ENCODE measurements at regions not wholly inside any gene's neighbourhood (a gene's known extent, or its start where the extent isn't known, plus 50 kb on each side); places are given as distances from the start of the nearest gene placed in this dataset.

DNA sequence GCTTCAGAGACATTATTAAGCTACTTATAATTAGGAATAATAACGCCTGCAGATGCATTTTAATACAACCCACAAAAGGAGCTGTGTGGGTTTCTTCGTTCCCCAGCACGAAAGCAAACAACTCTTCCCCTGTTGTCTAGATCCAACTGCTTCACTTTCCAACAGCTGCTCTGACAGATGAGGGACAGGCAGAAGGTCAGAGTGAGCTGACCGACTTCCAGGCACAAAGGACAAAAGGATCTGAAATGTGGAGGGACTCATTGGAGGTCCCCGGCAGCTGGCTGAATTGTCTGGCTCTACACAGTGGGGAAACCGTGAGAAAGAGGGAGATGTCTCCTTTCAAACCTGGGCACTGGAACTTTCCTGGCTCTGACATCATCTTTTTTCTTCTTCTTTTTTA lies 79.1 kb upstream of the ALDH1B1 start:
- no peak for DNase-seq (ENCODE audit: low spot score)

DNA sequence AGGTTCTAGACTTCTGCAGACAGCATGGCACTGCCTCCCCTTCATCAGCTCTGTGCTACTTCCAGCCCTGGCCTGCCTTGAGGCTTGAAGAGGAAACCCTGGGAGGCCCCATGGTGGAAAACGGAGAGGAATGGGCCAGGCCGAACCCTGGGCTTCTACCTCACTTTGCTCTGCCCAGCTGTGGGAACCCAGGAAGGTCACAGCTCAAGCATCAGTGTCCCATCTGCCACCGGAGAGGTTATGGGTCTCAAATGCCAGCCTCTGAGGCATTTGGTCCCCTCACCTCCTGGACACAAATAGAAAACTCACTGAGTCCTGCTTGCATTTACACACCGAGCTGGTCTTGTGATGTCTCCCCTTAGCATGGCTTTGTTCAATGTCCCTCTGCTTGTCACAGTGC lies 80.1 kb upstream of the ALDH1B1 start:
- DNase-seq (ENCODE audit: low spot score), result no peak

DNA sequence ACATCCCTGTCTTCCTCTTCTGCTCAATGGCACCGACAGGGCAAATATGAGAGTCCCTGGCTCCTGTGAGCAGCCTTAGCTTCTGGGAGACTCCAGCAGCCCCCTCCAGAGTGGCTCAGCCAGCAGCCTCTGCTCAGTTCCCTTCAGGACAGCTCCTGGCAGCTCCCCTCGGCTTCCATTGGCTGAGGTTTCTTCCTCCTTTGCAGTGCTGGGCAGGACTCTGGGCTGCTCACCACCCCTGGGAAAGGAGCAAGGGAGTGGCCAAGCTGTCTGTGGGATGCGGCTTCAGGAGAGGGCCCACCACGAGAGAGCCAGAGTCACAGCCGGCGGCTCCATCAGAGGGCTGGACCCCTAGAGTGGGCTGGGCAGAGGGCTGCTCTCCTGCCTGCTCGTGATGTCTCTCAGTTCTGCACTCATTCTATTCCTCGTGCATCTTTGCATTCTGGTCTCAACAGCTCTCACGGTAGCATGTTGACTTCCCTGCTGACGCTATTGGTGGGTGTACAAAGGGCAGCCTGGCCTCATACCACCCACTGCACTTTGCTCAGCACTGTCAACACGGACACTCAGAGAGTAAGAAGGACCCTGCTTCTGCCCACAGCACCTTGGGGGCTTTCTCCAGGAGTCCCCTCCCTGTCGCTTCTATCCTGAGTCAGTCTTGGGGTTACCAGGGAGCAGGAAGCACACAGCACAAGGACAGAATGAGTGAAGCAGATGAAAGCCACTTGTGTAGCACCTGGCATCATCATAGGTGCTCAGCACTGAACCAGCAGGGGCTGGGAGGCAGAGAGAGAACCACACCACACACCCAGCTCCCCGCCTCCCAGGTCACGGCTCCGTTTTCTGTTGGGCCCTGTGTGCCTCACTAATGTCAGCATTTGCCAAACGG lies 80.9 kb upstream of the ALDH1B1 start:
- no peak for DNase-seq (ENCODE audit: low spot score)

DNA sequence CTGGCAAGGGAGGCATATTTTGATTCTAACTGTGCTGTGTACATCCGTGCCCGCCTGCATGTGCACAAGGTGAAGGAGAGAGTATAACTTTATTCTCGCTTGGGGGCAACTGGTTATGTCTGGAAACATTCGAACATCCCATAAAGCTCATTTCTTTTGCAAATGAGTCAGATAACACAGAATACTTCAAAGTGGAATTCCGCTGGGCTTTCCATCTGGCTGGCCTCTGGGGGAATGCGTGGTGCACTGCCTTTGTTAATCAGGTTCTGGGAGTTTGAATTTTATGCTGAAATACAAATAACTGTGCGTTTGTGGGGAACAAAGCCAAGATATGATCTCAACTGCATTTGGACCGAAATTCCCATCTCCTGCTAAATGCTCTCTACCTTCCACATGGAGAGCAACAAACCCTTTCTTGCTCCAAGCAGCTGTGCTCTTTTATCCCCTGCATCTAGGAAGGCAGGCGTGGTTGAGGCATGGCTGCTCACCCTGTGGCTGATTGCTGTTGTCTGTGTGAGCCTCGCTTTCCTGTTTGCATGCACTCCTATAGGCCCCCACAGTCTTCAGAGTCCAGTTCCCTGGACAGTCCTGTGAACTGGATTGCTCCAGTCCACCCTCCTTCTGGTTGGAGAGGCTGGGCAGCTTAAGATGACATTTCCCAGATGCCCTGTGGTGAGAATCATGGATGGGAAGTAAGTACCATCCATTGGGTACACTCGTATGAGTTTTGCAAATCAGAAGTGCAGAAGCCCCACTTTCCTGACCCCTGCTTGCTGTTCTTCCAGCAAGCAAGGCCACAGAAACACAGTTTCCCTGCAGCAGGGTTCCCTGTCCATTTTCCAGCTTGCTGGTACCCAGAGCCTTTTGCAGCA lies 82.9 kb upstream of the ALDH1B1 start:
- DNase-seq (ENCODE audit: low spot score), result no peak

DNA sequence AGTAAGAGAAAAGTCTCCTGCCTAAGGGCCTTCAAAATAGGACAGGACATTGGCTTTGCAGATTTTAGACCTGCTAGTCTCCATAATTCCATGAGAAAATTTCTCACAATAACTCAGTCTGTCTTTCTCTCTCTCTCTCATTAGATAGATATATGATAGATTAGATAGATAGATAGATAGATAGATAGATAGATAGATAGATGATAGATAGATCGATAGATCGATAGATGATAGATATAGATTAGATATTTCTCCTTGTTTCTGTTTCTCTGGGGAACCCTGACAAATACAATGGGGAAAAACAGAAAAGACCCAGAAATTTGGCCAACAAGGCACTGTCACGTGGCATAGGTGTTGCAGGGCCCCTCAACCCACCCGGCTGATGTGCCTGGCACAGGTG lies 84.4 kb upstream of the ALDH1B1 start:
- DNase-seq (ENCODE audit: low spot score), result no peak

DNA sequence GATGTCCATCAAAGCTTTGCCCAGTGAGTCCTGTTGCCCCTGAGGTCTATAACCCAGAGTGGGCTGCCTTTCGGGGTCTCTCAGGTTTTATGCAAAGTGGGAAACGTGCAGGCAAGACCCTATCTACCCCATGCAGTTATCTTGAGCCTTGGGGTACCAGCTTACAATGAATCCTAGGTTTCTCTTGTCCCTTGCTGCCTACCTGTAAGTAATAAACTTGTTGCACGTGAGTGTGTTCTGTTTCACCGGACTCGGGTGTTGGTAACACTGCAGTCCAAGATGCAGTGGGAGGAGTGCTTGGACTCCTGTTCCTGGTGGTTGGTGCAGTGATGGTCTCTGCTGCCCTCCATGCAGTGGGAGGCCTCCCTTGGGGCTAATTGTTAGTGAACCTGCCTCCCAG lies 85.6 kb upstream of the ALDH1B1 start:
- no peak for DNase-seq (ENCODE audit: low spot score)

DNA sequence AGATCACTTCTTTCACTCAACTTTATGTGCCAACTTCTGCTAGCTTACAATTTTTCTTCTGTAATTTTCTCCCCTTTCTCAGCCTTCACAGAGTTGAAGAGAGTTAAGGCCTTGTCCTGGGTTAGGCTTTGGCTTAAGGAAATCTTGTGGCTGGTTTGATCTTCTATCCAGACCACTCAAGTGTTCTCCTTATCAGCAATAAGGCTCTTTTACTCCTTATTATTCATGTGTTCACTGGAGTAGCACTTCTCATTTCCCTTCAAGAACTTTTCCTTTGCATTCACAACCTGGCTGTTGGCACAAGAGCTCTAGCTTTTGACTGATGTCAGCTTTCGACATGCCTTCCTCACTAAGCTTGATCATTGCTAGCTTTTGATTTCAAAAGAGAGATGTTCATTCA lies 86.9 kb upstream of the ALDH1B1 start:
- DNase-seq (ENCODE audit: low spot score), result no peak

DNA sequence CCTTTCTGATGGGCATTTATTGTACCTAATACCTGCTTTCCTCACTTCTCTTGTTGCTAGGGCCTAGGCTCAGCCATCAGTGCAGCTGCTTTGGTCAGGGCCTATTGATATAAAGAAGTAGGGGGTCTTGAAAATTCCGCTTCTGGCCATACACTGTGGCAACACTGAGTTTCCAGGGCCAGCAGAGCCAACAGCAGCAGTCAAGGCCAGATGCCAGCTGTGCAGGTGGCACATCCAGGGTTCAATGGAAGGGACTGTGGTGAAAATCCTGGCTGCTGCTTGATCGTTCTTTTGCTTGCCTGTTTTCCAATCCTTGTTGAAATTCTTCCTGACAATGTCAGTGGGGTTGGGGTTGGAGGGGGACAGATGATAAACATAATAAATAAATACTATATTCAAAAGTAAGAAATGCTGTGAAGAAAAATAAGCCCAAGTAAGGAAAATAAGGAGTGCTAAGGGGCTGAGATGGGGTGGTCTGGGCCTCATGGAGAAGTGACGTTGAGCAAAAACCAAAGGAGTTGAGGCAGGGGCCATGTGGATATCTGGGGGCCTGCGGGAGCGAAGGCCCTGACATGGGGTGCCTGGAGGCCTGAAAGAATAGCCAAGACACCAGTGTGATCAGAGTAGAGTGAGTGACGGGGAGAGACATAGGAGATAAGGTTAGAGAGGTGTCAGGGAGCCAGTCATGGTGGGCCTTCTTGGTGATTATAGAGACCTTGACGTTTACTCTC lies 91.0 kb upstream of the ALDH1B1 start:
- no peak for DNase-seq (ENCODE audit: low spot score)

DNA sequence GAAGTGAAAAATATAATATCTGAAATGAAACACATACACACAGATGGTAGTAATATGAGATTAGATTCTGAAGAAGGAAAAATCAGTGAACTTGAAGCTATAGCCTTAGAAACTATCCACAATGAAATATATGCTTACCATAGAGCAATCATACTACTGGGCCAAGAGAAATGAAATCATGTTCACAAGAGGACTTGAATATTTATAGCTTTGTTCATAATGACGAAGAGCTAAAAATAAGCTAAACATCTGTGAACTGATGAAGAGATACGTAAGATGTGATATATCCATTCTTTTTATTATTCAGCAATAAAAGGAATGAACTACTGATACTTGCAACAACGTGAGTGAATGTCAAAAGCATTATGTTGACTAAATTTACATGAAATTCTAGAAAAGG lies 92.6 kb upstream of the ALDH1B1 start:
- no peak for DNase-seq (ENCODE audit: low spot score)

DNA sequence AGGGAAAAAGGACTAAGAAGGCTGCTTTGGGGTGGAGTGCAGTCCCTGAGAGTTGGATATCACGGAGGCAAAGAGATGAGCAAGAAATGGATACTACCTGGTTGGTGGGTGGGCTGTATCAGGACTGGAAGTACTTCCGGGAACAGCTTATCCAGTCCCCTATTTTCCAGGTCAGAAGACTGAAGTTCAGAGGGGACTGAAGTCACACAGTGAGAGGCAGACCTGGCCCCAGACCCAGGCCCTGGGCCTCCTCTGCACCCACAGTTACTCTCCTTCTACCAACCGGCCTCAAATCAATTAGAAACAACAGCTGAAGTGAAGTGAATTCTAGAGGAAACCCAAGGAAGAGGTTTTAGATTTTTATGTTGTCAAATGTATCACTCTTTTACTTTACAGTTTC lies 93.6 kb upstream of the ALDH1B1 start:
- DNase-seq (ENCODE audit: low spot score), result no peak

DNA sequence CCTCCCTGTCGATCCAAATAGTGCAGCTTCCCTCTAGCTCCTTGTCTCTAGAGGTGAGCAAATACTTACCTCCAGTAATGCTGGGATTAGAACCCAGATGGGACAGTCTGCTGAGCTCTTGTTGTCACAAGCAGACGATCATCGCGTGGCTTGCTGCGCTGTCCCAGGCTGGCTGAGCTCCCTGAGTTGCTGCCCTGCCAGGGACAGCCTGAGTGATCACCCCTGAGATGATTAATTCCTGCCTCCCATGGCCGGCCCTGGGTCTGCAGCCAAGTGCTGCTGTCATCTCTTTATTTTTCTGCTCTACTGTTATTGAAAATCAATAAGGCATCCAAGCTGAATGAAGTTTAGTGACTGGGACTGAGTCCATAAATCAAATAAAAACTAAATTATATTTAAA lies 94.0 kb upstream of the ALDH1B1 start:
- no peak for DNase-seq (ENCODE audit: low spot score)

DNA sequence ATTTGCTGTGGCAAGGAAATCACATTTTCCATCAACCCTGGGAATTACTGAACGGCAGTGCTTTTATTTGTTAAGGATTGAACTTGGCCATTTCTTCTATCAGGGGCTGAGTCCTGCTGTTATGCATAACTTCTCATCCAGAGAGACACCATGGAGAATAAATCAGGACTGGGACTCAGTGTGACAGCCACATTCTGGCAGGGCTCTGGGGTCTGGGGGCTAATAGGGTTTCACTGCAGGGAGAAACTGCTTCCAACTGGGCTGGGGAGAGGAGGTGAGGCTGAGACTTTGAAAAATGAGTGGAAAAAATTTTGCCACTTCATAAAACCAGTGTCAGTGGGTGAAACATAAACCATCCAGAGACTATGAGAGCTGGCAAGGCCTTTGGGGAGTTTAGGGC lies 95.7 kb upstream of the ALDH1B1 start:
- no peak for DNase-seq (ENCODE audit: low spot score)

DNA sequence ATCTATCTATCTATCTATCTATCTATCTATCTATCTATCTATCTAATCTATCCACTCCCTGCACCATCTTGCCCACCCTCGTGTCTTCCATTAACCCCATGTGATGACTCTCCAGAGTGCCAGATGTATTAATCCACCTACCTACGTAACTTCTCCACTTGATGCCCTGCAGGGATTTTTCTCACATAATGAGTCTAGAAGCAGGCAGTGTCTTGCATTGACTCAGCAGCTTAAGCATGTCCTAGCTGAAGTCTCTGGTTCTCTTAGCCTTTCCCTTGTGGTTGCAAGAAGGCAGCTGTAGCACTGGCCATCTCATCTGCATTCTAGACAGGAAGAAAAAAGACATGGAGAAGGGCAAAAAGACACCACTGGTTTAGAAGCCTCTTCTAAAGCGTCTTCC lies 96.7 kb upstream of the ALDH1B1 start:
- no peak for DNase-seq (ENCODE audit: low spot score)

DNA sequence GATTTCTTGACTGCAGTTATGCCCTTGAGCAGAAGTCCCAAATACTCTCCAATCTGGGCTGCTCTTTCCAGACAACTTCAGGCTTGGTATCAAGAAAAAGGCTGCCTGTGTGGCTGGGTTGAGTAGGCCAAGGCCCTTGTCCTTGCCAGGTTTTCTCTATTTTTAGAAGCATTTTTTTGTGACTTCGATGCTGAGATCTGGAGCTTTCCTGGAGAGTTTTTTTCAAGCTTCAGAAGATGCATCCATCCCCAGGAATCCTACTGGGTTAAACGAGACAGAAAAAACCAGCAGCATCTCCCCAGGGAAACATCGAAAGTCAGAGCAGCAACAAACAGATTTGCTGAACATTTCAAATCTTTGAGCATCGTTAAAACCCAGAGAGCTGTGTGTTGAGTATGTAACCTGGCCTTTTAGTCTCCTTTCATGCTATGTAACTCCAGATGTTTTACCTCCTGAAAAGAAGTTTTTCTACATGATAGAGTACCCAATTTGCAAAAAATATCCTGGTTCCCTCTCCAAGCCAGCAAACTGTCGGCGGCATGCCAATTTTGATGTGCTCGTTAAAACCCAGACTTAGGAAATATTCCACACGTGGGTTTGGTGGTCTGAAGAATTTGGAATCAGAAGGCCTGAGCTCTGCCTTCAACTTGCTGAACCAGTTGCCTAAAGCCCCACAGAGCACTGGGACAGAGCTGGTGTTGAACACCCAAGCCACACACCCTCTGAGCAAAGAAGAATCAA lies 98.1 kb upstream of the ALDH1B1 start:
- DNase-seq (ENCODE audit: low spot score), result no peak

DNA sequence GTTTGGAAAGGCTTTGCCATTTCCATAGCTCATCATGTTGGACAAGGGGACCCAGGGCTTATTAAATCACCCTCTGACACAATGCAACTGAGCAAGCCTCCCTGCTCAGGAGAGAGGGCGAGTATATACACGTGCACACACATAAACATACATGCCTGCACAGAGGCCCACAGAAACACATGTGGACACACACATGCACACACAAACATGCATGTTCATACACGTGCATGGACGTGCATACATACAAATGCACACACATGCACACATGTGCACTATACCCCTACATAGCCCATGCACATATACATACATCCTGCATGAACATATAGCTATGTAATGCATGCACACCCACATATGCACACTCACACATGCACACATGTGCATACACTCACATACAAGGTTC lies 99.5 kb upstream of the ALDH1B1 start:
- DNase-seq (ENCODE audit: low spot score), result no peak

DNA sequence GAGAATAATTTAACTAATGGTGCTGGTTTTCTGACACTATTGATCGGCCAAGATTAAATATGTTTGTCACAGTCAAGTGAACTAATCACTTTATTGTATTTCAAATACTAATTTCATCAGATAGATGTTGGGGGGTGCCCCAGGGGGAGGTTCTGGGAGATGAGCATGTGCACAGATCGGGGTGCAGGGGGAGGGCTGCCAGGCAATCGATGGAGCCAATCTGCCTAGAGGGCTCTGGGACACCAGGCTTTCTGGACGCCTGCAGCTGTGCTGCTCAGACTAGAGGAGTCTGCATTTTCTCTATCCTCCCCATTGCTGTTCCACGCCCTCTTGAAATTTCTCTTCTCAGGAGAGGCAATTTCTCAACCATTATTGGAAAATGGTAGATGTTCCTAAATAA lies 100.0 kb upstream of the ALDH1B1 start:
- DNase-seq (ENCODE audit: low spot score), result no peak

DNA sequence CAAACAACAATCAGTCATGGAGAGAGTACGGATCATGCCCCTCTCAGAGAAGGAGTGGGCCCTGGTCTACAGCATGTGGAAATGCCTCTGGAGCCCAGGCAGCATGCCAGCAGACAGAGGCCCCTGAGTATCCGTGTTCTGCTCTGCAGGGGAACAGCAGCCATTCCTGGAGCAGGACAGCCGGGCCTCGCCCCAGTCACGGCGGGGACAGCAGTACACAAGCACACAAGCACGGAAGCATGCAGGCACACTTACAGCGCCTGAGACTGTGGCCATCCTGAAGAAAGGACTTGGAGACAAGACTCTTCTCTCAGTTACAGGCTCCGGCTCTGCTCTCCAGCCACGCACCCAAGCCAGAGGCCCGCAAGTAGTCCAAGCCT lies 102.6 kb upstream of the ALDH1B1 start:
- no peak for DNase-seq (ENCODE audit: low spot score)

DNA sequence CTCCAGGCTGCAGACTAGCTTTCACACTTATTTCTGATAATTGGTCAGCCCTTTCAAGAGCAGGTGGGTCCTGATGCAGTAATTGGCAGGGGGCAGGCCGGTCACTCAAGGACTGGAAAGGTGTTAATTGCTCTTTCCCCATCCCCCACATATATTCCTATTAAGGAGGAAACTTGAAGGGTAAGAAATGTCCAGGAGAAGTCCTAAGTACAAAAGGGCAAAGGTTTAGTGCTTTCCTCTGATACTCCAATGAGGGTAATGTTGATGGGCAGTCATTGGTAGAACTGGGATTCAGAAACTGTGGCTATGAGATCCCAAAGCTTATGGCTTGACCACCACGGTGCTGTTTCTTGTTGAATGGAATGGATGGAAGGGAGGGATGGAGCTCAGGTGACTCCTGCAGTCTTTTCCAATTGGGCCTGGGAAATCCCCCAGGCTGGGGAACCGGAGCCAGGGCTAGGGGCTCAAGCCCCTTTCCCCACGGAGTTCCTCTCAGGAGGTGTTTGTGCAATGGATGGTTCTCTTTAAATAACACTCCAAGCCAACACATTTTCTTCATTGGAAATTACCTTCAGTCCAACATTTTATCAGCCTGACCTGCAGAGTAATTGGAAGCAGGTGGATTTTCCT lies 103.2 kb upstream of the ALDH1B1 start:
- no peak for DNase-seq (ENCODE audit: low spot score)

DNA sequence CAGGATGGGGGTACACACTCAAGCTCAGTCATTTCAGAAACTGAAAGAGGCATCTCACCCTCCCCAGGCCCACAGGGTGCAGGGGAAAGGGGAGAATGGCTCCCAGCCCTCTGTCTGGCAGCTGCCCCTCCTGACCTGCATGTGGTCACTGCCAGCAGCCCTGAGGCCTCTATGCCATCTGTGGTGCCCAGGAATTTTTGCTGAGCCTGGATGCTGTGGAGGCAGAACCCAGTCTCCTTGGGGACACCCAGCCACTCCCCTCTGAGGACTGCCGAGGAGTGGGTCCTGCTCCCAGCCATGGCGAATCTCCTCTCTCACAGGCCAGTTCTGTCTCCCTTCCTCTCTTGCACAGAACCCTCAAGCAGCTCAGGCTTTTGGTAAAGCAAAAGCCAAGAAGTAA lies 104.0 kb upstream of the ALDH1B1 start:
- DNase-seq (ENCODE audit: low spot score), result no peak

DNA sequence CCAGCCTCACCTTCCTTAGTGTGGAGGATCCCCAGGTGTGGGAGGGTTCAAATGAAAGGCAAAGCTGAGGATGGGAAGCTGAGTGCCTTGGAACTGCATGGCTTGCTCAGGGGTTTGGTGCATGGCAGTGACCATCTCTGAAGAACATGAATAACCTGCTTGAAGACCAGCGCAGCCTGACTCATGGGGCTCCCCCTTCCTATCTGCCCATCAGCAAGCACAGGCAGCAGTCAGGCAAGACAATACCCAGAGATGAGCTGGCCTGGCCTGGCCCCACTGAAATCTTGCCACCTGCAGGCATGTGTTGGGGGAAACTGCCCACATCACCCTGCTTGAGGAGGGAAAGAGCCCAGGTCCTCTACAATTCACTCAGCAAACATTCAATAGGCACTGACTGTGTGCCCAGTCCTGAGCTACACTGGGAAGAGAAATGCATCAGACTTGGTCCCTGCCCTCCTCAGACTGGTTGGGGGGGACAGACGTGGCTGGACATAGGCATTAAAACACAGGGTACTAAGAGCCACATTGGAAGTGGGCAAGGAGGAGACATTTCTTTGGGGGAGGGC lies 105.0 kb upstream of the ALDH1B1 start:
- no peak for DNase-seq (ENCODE audit: low spot score)

DNA sequence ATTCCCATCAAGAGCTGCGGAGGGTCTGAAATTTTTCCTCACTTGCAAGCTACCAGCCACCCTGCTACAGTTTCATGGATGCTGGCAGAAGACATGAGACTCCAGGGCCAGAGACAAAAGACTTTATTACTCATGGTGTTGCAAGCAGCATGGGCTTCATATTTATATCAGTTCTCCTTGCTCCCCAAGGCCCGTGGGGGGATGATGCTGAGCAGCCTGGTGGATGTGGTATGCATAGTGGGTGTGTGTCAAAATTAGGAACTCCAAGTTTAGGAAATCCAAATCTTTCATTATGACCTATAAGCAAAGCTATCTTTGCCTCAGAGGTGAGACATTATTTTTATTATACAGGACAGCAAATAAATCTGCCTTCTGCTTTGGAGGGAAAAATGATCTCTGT lies 105.7 kb upstream of the ALDH1B1 start:
- DNase-seq (ENCODE audit: low spot score), result no peak
